Neural cell (in vitro differentiated cells): ENCODE measurements at regions not wholly inside any gene's neighbourhood (a gene's known extent, or its start where the extent isn't known, plus 50 kb on each side); places are given as distances from the start of the nearest gene placed in this dataset.

ENCODE experiments used
- EP300 ChIP-seq: fragments of 450-650 bp; conservative IDR thresholded peaks from 2 replicates; pipeline ENCODE4 v1.6.1; 2014; ENCODE audit warnings: antibody characterized with exemption, mild to moderate bottlenecking, moderate library complexity; ENCODE audit not compliant: poor library complexity, severe bottlenecking
- EZH2 ChIP-seq: fragments of 200-600, 300-800 bp; shearing (Covaris generic), sonication (generic); IDR thresholded peaks from 2 replicates; pipeline ENCODE4 v1.6.1; 2014; ENCODE audit warnings: antibody characterized with exemption, low read length, borderline replicate concordance, mild to moderate bottlenecking; ENCODE audit not compliant: insufficient read depth, poor library complexity, severe bottlenecking
- POLR2AphosphoS5 ChIP-seq: IDR thresholded peaks from 2 replicates; pipeline ENCODE4 v1.6.1; 2012
- TF ChIP-seq, protein P1 (sequence below): fragments of 450-650 bp; IDR thresholded peaks from 2 replicates; pipeline ENCODE4 v1.5.1; 2014; ENCODE audit warnings: antibody characterized with exemption, mild to moderate bottlenecking, moderate library complexity; ENCODE audit not compliant: poor library complexity, severe bottlenecking

GRCh38 chr4:35559559-35560365 lies 684.6 kb downstream of the ARAP2 start:
- TF ChIP-seq, protein P1, sequence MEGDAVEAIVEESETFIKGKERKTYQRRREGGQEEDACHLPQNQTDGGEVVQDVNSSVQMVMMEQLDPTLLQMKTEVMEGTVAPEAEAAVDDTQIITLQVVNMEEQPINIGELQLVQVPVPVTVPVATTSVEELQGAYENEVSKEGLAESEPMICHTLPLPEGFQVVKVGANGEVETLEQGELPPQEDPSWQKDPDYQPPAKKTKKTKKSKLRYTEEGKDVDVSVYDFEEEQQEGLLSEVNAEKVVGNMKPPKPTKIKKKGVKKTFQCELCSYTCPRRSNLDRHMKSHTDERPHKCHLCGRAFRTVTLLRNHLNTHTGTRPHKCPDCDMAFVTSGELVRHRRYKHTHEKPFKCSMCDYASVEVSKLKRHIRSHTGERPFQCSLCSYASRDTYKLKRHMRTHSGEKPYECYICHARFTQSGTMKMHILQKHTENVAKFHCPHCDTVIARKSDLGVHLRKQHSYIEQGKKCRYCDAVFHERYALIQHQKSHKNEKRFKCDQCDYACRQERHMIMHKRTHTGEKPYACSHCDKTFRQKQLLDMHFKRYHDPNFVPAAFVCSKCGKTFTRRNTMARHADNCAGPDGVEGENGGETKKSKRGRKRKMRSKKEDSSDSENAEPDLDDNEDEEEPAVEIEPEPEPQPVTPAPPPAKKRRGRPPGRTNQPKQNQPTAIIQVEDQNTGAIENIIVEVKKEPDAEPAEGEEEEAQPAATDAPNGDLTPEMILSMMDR = no peak
- no peak for TF ChIP-seq EZH2
- no peak for TF ChIP-seq EP300
- TF ChIP-seq POLR2AphosphoS5 = no peak
